Brain microvascular endothelial cell (primary cell): ENCODE measurements at regions not wholly inside any gene's neighbourhood (a gene's known extent, or its start where the extent isn't known, plus 50 kb on each side); places are given as distances from the start of the nearest gene placed in this dataset.

Experiments
- DNase-seq: peaks from one replicate; pipeline ENCODE4 v3.0.0-alpha.2; 2020
- H3K27ac ChIP-seq: fragments of 250-450 bp; sonication (Bioruptor Pico); 2 replicates; pipeline ENCODE4 v1.5.1; 2020; ENCODE audit warnings: mild to moderate bottlenecking, moderate library complexity
- H3K27me3 ChIP-seq: fragments of 250-450 bp; sonication (Bioruptor Pico); replicated peaks from 2 replicates; pipeline ENCODE4 v1.5.1; 2020; ENCODE audit warnings: mild to moderate bottlenecking
- H3K36me3 ChIP-seq: fragments of 250-450 bp; sonication (Bioruptor Pico); replicated peaks from 2 replicates; pipeline ENCODE4 v1.5.1; 2020; ENCODE audit warnings: mild to moderate bottlenecking
- H3K4me3 ChIP-seq: 2 replicates; pipeline ENCODE4 v1.5.1; 2011; ENCODE audit warnings: low read depth, mild to moderate bottlenecking, control low read depth, low read length, moderate library complexity
- CTCF ChIP-seq: IDR thresholded peaks from 2 replicates; pipeline ENCODE4 v1.5.1; 2011; ENCODE audit warnings: low read depth, mild to moderate bottlenecking, moderate library complexity, low read length, control low read depth, inconsistent platforms; ENCODE audit errors: missing control alignments
- in situ Hi-C: cut with HindIII; loops from 2 replicates; pipeline ENCODE4 v1.10.0; 2017; ENCODE audit warnings: low sequenced_read_pairs, low pct_ligation_motif_present

DNA sequence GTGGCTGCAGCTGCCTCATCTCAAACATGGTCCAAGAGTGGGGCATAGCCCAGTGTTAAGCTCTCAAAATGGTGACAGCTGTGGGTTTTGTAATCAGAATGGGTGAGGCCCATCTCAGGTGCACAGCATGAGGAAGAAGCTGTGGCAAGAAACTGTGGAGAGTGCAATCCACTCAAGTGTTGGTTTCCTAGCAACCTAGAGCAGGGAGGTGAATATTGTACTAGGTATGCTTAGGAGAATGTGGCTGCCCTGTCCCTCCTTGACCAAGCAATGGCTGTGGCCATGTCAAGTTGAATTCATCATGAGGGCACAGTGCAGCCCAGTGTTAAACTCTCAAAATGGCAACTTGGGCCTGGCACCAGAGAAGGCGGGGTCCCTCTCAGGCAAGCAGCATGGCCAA, 160.5 kb upstream of the KCNN2 start:
- no peak for DNase-seq
- in situ Hi-C loops, result no loop called here
- no peak overlapping the region for H3K4me3 ChIP-seq
- no peaks in the 10 kb centered on the region for H3K27me3 ChIP-seq
- no peaks in the 10 kb centered on the region for H3K36me3 ChIP-seq
- no peak for TF ChIP-seq CTCF
- no peak overlapping the region for H3K27ac ChIP-seq

DNA sequence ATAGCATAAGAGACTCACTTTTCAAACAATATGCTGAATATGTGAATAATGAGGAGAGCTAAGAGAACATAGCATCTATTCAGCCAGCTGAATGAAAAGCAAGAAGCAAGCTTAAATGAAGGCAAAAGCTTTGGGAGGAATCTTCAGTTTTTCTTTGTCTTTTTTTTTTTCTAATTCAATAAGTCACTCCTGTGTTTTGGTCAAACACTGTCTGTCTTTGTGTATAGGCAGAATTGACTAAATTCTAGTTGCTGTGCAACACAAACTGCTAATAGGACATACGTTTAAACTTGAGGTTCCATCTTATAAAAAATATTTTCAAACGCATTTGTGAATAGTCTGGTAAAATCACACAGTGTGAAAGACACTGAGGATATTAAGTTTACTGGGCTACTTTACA, 156.9 kb upstream of the KCNN2 start:
- in situ Hi-C loops, result no loop called here
- no peaks in the 10 kb centered on the region for H3K27me3 ChIP-seq
- no peak overlapping the region for H3K4me3 ChIP-seq
- no peak for TF ChIP-seq CTCF
- H3K27ac ChIP-seq, result no peak overlapping the region
- H3K36me3 ChIP-seq, result no peaks in the 10 kb centered on the region
- DNase-seq, result no peak

- in situ Hi-C loops, result no loop called here
- Histone ChIP-seq H3K36me3 (no peaks in the 10 kb centered on the region), H3K27ac (no peak overlapping the region), H3K4me3 (no peak overlapping the region), H3K27me3 (no peaks in the 10 kb centered on the region)
- DNase-seq, result no peak
- no peak for TF ChIP-seq CTCF
Measured at GRCh38 chr5:114206640-114207039, 155.2 kb upstream of the KCNN2 start.

GRCh38 chr5:114207615-114208014, 154.3 kb upstream of the KCNN2 start:
- Histone ChIP-seq H3K27ac (no peak overlapping the region), H3K4me3 (no peak overlapping the region), H3K27me3 (no peaks in the 10 kb centered on the region), H3K36me3 (no peaks in the 10 kb centered on the region)
- DNase-seq, result no peak
- no peak for TF ChIP-seq CTCF
- in situ Hi-C loops, result no loop called here

GRCh38 chr5:114208120-114208519, 153.8 kb upstream of the KCNN2 start:
- no peak for TF ChIP-seq CTCF
- no peak for DNase-seq
- no peak overlapping the region for H3K27ac ChIP-seq
- H3K27me3 ChIP-seq, result no peaks in the 10 kb centered on the region
- in situ Hi-C loops, result no loop called here
- H3K4me3 ChIP-seq, result no peak overlapping the region
- H3K36me3 ChIP-seq, result no peaks in the 10 kb centered on the region

DNA sequence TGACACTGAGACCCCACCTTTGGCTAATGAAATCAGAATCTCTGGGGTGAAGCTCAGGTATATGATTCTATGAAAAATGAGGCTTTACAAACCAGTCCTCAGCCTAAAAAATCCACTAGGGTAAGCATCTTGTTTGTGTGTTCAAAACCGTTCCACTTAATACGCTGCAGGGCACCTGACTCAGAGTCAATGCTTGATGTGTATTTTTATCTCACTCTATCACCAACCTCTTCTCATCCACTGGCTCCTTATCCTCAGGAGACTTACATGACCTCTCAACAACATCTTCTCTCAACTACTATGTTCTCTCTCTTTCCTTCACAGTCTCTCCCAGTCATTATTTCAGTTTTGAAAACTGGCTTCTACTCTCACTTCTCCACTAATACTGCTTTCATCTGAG, 153.3 kb upstream of the KCNN2 start:
- TF ChIP-seq CTCF, result no peak
- DNase-seq, result no peak
- Histone ChIP-seq H3K4me3 (no peak overlapping the region), H3K27me3 (no peaks in the 10 kb centered on the region), H3K36me3 (no peaks in the 10 kb centered on the region), H3K27ac (no peak overlapping the region)
- in situ Hi-C loops, result no loop called here
